GM18498 (cell line): ENCODE measurements at regions not wholly inside any gene's neighbourhood (a gene's known extent, or its start where the extent isn't known, plus 50 kb on each side); places are given as distances from the start of the nearest gene placed in this dataset.

Experiments used
- ATAC-seq: cut with Tn5 transposase; IDR thresholded peaks from one replicate; pipeline ENCODE4 v1.9.1; 2021; ENCODE audit warnings: mild to moderate bottlenecking, moderate library complexity; ENCODE audit not compliant: unreplicated experiment

GRCh38 chr1:164477343-164477742, 81.6 kb upstream of the PBX1 start:
- no peak for ATAC-seq

GRCh38 chr1:164479242-164479641, 79.7 kb upstream of the PBX1 start:
- ATAC-seq, result no peak

- ATAC-seq, result no peak
Observed at GRCh38 chr1:164480285-164480907, 78.6 kb upstream of the PBX1 start.

- no peak for ATAC-seq
Observed at GRCh38 chr1:164495905-164496304, 63.1 kb upstream of the PBX1 start.

GRCh38 chr1:164498792-164499191, 60.2 kb upstream of the PBX1 start:
- no peak for ATAC-seq

GRCh38 chr1:164504749-164505148, 54.2 kb upstream of the PBX1 start:
- no peak for ATAC-seq
